ENCODE measurements at regions not wholly inside any gene's neighbourhood (a gene's known extent, or its start where the extent isn't known, plus 50 kb on each side); places are given as distances from the start of the nearest gene placed in this dataset.
A peak's percentile ranks its signal among the peaks of the same experiment; 100 is the strongest.

GRCh38 chr18:34971313-34971712 is 69.9 kb upstream of the MAPRE2 start:
- peaks cover 7% of the 10 kb centered on the region for H3K4me1 Mint-ChIP-seq (ENCODE audit: unreplicated experiment)
- no peak overlapping the region for H3K4me3 Mint-ChIP-seq (ENCODE audit: unreplicated experiment)
- no peak for DNase-seq (ENCODE audit: extremely low spot score, unreplicated experiment)
- peaks cover 1% of the 10 kb centered on the region for H3K36me3 Mint-ChIP-seq (ENCODE audit: unreplicated experiment)
- H3K9me3 Mint-ChIP-seq (ENCODE audit: unreplicated experiment) = peaks cover 3% of the 10 kb centered on the region
- no peak overlapping the region for H3K27ac Mint-ChIP-seq (ENCODE audit: unreplicated experiment)
- TF ChIP-seq, protein P1, sequence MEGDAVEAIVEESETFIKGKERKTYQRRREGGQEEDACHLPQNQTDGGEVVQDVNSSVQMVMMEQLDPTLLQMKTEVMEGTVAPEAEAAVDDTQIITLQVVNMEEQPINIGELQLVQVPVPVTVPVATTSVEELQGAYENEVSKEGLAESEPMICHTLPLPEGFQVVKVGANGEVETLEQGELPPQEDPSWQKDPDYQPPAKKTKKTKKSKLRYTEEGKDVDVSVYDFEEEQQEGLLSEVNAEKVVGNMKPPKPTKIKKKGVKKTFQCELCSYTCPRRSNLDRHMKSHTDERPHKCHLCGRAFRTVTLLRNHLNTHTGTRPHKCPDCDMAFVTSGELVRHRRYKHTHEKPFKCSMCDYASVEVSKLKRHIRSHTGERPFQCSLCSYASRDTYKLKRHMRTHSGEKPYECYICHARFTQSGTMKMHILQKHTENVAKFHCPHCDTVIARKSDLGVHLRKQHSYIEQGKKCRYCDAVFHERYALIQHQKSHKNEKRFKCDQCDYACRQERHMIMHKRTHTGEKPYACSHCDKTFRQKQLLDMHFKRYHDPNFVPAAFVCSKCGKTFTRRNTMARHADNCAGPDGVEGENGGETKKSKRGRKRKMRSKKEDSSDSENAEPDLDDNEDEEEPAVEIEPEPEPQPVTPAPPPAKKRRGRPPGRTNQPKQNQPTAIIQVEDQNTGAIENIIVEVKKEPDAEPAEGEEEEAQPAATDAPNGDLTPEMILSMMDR (IDR thresholded peaks at IDR 0.05) = no peak
- H3K27me3 Mint-ChIP-seq (ENCODE audit: unreplicated experiment) = peaks cover 21% of the 10 kb centered on the region

DNA sequence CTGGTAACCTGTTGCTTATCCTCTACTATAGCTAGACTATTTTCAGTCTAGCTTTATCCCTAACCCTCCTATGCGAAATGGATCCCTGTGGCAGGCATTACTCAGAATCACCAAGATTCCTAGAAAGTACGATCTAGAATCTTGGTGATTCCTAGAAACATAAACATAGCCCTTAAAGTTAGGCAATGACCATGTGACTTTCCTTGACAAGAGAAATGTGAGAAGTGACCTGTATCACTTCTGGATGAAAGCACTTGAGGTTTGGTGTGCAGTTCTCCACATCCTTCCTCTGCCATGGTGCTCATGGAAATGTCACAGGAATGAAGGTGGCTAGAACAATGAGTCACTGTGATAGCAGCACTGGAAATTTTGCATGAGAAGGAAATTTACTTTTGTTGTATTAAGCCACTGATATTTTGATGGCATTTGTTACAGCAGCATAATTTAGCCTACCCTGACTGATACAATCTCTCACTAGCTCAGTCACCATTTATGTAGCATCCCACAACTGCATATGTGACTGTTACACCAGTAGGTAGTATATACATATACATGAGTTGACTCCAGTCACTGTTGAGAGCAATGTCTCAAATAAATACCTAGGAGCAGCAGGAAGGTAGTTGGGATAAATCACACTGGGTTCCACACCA is 68.3 kb upstream of the MAPRE2 start:
- H3K9me3 Mint-ChIP-seq (ENCODE audit: unreplicated experiment) = peaks cover 3% of the 10 kb centered on the region
- H3K27ac Mint-ChIP-seq (ENCODE audit: unreplicated experiment) = no peak overlapping the region
- H3K4me3 Mint-ChIP-seq (ENCODE audit: unreplicated experiment) = no peak overlapping the region
- no peak for DNase-seq (ENCODE audit: extremely low spot score, unreplicated experiment)
- peaks cover 1% of the 10 kb centered on the region for H3K36me3 Mint-ChIP-seq (ENCODE audit: unreplicated experiment)
- H3K27me3 Mint-ChIP-seq (ENCODE audit: unreplicated experiment) = peaks cover 21% of the 10 kb centered on the region
- H3K4me1 Mint-ChIP-seq (ENCODE audit: unreplicated experiment) = peaks cover 12% of the 10 kb centered on the region
- TF ChIP-seq, protein P1 (IDR thresholded peaks at IDR 0.05) = no peak

DNA sequence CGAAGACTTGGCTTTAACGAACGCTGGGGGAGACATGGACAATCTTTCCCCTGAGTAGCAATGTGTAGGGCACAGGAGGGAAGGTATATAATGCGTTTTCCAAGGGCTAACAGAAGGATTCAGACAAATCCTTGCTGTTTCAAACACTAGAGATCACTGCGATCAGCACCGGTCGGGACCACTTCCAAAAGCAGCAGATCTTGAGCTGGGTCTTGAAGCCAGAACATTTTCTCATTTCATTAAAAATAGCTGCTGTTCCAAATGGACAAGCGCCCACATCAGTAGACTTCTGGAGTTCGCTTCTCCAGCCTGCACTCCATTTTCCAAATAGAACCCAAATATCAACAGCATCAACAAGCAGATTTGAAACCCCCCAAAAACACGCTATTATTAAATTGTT is 65.1 kb upstream of the MAPRE2 start:
- Mint-ChIP-seq H3K4me1 (ENCODE audit: unreplicated experiment) (peaks cover 29% of the 10 kb centered on the region), H3K27me3 (ENCODE audit: unreplicated experiment) (peaks cover 18% of the 10 kb centered on the region), H3K4me3 (ENCODE audit: unreplicated experiment) (peak overlapping the region; percentile 86), H3K36me3 (ENCODE audit: unreplicated experiment) (peaks cover 1% of the 10 kb centered on the region), H3K27ac (ENCODE audit: unreplicated experiment) (no peak overlapping the region), H3K9me3 (ENCODE audit: unreplicated experiment) (peaks cover 3% of the 10 kb centered on the region)
- TF ChIP-seq, protein P1 (IDR thresholded peaks at IDR 0.05) = no peak
- no peak for DNase-seq (ENCODE audit: extremely low spot score, unreplicated experiment)

- Mint-ChIP-seq H3K4me3 (ENCODE audit: unreplicated experiment) (peak overlapping the region; percentile 86), H3K27me3 (ENCODE audit: unreplicated experiment) (peaks cover 18% of the 10 kb centered on the region), H3K27ac (ENCODE audit: unreplicated experiment) (no peak overlapping the region), H3K9me3 (ENCODE audit: unreplicated experiment) (peaks cover 3% of the 10 kb centered on the region), H3K36me3 (ENCODE audit: unreplicated experiment) (peaks cover 1% of the 10 kb centered on the region), H3K4me1 (ENCODE audit: unreplicated experiment) (peaks cover 29% of the 10 kb centered on the region)
- TF ChIP-seq, protein P1 (IDR thresholded peaks at IDR 0.05) = no peak
- no peak for DNase-seq (ENCODE audit: extremely low spot score, unreplicated experiment)
These were observed 64.7 kb upstream of the MAPRE2 start for GRCh38 chr18:34976534-34976898.

GRCh38 chr18:34976899-34977837 is 64.0 kb upstream of the MAPRE2 start:
- peak overlapping the region; percentile 95 for H3K27ac Mint-ChIP-seq (ENCODE audit: unreplicated experiment)

More at GRCh38 chr18:34976899-34977837, 64.0 kb upstream of the MAPRE2 start:
- Mint-ChIP-seq H3K4me3 (ENCODE audit: unreplicated experiment) (peak overlapping the region; percentile 86), H3K4me1 (ENCODE audit: unreplicated experiment) (peaks cover 31% of the 10 kb centered on the region), H3K9me3 (ENCODE audit: unreplicated experiment) (peaks cover 3% of the 10 kb centered on the region), H3K27me3 (ENCODE audit: unreplicated experiment) (peaks cover 18% of the 10 kb centered on the region), H3K36me3 (ENCODE audit: unreplicated experiment) (peaks cover 1% of the 10 kb centered on the region)
- DNase-seq (ENCODE audit: extremely low spot score, unreplicated experiment) = peak; percentile 90
- TF ChIP-seq, protein P1 (IDR thresholded peaks at IDR 0.05) = no peak

Data from osteocyte (in vitro differentiated cells).